HepG2 (cell line): ENCODE measurements at regions not wholly inside any gene's neighbourhood (a gene's known extent, or its start where the extent isn't known, plus 50 kb on each side); places are given as distances from the start of the nearest gene placed in this dataset.

Source experiments
- ATAC-seq: fragments of 200-7000 bp; cut with Tn5 transposase; 3 replicates; pipeline ENCODE4 v1.9.1; 2020; ENCODE audit warnings: mild to moderate bottlenecking, moderate library complexity
- BruUV-seq: library from RNA; stranded (reverse); fragments of 400-500 nt; replicated peaks from 2 replicates; lab custom pipeline; 2021; lab: Mats Ljungman, UMichigan
- CTCF ChIA-PET: fragments of 300-600 bp; formaldehyde crosslinking; extraction: SDS; loops from one replicate; lab custom pipeline; 2021; ENCODE audit warnings: low total read pairs, inconsistent platforms, low intra/inter-chr PET ratio; lab: Yijun Ruan, JAX
- POLR2A ChIA-PET: fragments of 350-600 bp; sonication (Branson Sonifier 250); formaldehyde crosslinking; loops from one replicate; lab custom pipeline; 2020; ENCODE audit warnings: antibody characterized with exemption, inconsistent platforms; lab: Yijun Ruan, JAX
- DNase-seq: peaks from one replicate; pipeline ENCODE4 v3.0.0-alpha.2; 2015; ENCODE audit warnings: low spot score
- FAIRE-seq: peaks from 3 replicates; lab custom pipeline; 2011; peaks lifted over from hg19 to GRCh38; lab: Jason Lieb, UNC
- H2AFZ ChIP-seq: one replicate; pipeline ENCODE4 v1.6.1; 2011; ENCODE audit warnings: low read length, inconsistent platforms
- H3K27ac ChIP-seq: fragments of 300-600 bp; 3 replicates; pipeline ENCODE4 v1.8.0; 2011; ENCODE audit warnings: mixed run types, mild to moderate bottlenecking, mixed read lengths, low read length, inconsistent platforms; ENCODE audit not compliant: insufficient read depth; ENCODE audit errors: extremely low read length
- H3K27me3 ChIP-seq, 2 experiments: fragments of 200-600 bp in 1 of 2; 2 replicates in 1 of 2; 3 replicates in 1 of 2; pipeline versions ENCODE4 v1.6.0 to v1.8.0; 2011; ENCODE audit warnings: low read length in 2 of 2, mild to moderate bottlenecking in 2 of 2, moderate library complexity in 2 of 2, inconsistent platforms in 1 of 2; ENCODE audit not compliant: insufficient read depth in 2 of 2, control insufficient read depth in 1 of 2
- H3K36me3 ChIP-seq, 2 experiments: fragments of 200-600 bp in 1 of 2; replicated peaks in 1 of 2; 2 replicates in 1 of 2; 3 replicates in 1 of 2; pipeline versions ENCODE4 v1.5.1 to v1.8.0; 2011; ENCODE audit warnings: low read length in 2 of 2, inconsistent platforms in 1 of 2; ENCODE audit not compliant: insufficient read depth in 2 of 2, control insufficient read depth in 1 of 2
- H3K4me1 ChIP-seq: 2 replicates; pipeline ENCODE4 v1.5.1; 2012; ENCODE audit warnings: low read length, inconsistent platforms; ENCODE audit not compliant: insufficient read depth
- H3K4me2 ChIP-seq: 2 replicates; pipeline ENCODE4 v1.6.0; 2011; ENCODE audit warnings: low read depth, low read length, inconsistent platforms
- H3K4me3 ChIP-seq, 3 experiments: fragments of 200-600 bp in 1 of 3; sonication (generic), shearing (Covaris generic) in 1 of 3; replicated peaks in 1 of 3; 2 replicates each; pipeline ENCODE4 v1.5.1; 2011 to 2016; ENCODE audit warnings: low read length in 3 of 3, inconsistent platforms in 2 of 3, low read depth in 2 of 3, mild to moderate bottlenecking in 2 of 3, control low read depth in 1 of 3, mixed read lengths in 1 of 3; ENCODE audit not compliant: insufficient read depth in 1 of 3
- H3K79me2 ChIP-seq: one replicate; pipeline ENCODE4 v1.6.1; 2011; ENCODE audit warnings: low read length, inconsistent platforms; ENCODE audit not compliant: insufficient read depth
- H3K9ac ChIP-seq: 2 replicates; pipeline ENCODE4 v1.6.0; 2011; ENCODE audit warnings: mild to moderate bottlenecking, low read depth, low read length, inconsistent platforms; ENCODE audit not compliant: insufficient read depth
- H3K9me3 ChIP-seq: 2 replicates; pipeline ENCODE4 v1.5.1; 2012; ENCODE audit warnings: mild to moderate bottlenecking, low read length
- H4K20me1 ChIP-seq: 2 replicates; pipeline ENCODE4 v1.6.0; 2011; ENCODE audit warnings: inconsistent platforms, mild to moderate bottlenecking, low read length, moderate library complexity; ENCODE audit not compliant: insufficient read depth
- ZNF10 ChIP-seq: sonication (generic); formaldehyde crosslinking; IDR thresholded peaks from 2 replicates; pipeline ENCODE4 v1.4.0; 2020; ENCODE audit warnings: mild to moderate bottlenecking, low read depth, missing genetic modification reagents, borderline replicate concordance
- ZNF207 ChIP-seq: fragments of 450-650 bp; IDR thresholded peaks from 2 replicates; pipeline ENCODE4 v1.6.1; 2016; ENCODE audit warnings: antibody characterized with exemption, borderline replicate concordance
- ZNF225 ChIP-seq: sonication (generic); formaldehyde crosslinking; IDR thresholded peaks from 2 replicates; pipeline ENCODE4 v1.4.0; 2020; ENCODE audit warnings: mild to moderate bottlenecking, missing genetic modification reagents
- WGBS: methylation state at CpG from one replicate; pipeline ENCODE4 v1.1.6; 2017; ENCODE audit warnings: low lambda C conversion rate; 5-methylcytosine and 5-hydroxymethylcytosine counted together
- in situ Hi-C: cut with HindIII; loops from 2 replicates; pipeline ENCODE4 v1.10.0; 2017; ENCODE audit warnings: low pct_unique_long_range_greater_than_20kb; ENCODE audit not compliant: extremely low pct_ligation_motif_present
- intact Hi-C: fragments of 100-400 bp; cut with micrococcal nuclease; formaldehyde crosslinking; loops from one replicate; pipeline ENCODE4 v1.10.0; 2022; ENCODE audit not compliant: unreplicated experiment
- TF ChIP-seq, protein P1 (sequence below): sonication (generic); formaldehyde crosslinking; IDR thresholded peaks from 2 replicates; pipeline ENCODE4 v1.4.0; 2020; ENCODE audit warnings: mild to moderate bottlenecking, missing genetic modification reagents
- TF ChIP-seq, protein P2 (sequence below): sonication (generic); formaldehyde crosslinking; IDR thresholded peaks from 2 replicates; pipeline ENCODE4 v1.5.0; 2020; ENCODE audit warnings: mild to moderate bottlenecking, low read depth, missing genetic modification reagents, borderline replicate concordance

DNA sequence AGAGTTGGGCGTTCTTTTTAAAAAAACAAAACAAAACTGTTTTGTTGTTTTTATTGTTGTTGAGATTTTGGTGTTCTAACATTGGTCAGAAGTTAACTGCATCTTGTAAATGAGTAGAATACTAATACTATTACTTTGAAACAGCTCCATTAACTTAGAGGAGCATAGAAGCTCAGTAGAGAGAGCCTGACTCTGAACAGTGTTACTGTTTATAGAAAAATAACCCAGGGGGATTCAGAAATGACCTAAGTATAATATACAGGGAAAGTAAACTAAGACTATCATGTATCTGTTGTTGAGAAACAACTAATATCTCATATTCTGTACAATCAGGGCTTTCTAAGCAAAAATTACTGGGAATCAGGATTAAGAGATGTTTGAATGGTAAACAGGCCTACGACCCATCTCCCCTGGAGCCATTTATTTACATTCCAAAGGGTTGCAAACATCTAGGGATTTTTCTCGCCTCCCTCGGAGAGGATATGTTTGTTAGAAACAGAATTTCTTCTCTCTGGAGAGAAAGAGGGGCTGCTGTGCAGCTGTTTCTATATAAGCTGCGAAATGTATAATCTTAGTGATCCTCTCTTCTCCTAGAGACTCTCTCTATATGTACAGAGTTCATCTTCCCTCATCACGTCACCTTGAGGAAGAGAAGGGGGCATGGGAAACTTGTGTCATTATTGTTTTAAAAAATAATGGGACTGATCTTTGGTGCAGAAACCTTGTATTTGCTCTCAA lies 827.5 kb upstream of the DPPA4 start (continued):
- TF ChIP-seq, protein P1, sequence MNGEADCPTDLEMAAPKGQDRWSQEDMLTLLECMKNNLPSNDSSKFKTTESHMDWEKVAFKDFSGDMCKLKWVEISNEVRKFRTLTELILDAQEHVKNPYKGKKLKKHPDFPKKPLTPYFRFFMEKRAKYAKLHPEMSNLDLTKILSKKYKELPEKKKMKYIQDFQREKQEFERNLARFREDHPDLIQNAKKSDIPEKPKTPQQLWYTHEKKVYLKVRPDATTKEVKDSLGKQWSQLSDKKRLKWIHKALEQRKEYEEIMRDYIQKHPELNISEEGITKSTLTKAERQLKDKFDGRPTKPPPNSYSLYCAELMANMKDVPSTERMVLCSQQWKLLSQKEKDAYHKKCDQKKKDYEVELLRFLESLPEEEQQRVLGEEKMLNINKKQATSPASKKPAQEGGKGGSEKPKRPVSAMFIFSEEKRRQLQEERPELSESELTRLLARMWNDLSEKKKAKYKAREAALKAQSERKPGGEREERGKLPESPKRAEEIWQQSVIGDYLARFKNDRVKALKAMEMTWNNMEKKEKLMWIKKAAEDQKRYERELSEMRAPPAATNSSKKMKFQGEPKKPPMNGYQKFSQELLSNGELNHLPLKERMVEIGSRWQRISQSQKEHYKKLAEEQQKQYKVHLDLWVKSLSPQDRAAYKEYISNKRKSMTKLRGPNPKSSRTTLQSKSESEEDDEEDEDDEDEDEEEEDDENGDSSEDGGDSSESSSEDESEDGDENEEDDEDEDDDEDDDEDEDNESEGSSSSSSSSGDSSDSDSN (CRISPR knock-in tag) = no peak

DNA sequence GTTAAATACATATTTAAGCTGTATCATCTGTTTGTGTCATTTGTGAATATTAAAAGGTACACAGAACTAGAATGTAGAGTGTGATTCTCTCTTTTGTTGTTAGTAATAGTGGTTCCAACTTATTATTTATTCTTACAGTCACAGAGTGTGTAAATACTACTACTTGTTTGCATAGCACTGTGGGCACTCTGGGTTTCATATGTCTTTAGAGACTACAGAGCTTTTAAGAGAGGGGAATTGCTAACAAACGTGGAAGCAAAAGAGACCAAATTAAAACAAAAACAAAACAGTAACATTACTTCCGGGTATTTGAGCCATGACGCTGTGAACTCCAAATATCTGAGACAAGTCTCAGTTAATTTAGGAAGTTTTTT lies 828.0 kb upstream of the DPPA4 start:
- Histone ChIP-seq H3K27ac (no peak overlapping the region), H3K4me2 (0 out of 2 replicates have a peak overlapping the region, but pooled peaks have one; percentile 15), H2AFZ (no peak overlapping the region)

More for the DNA sequence above, 828.0 kb upstream of the DPPA4 start:
- ChIA-PET POLR2A (no interaction called here), CTCF (no interaction called here)
- intact Hi-C loops (no loop called here), in situ Hi-C loops (no loop called here)
- H3K36me3 ChIP-seq = no peaks in the 10 kb centered on the region
- no peak for TF ChIP-seq ZNF207
- TF ChIP-seq, protein P2, sequence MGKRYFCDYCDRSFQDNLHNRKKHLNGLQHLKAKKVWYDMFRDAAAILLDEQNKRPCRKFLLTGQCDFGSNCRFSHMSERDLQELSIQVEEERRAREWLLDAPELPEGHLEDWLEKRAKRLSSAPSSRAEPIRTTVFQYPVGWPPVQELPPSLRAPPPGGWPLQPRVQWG = no peak
- no peak for TF ChIP-seq ZNF225 (CRISPR knock-in tag)
- no peak for TF ChIP-seq ZNF10 (CRISPR knock-in tag)
- WGBS = under 1% methylated on average over 3 of the region's 3 CpGs
- DNase-seq (no peak), FAIRE-seq (no peak), ATAC-seq (no peak)
- H3K27me3 ChIP-seq = no peaks in the 10 kb centered on the region
- H3K79me2 ChIP-seq = no peaks in the 10 kb centered on the region
- no peaks in the 10 kb centered on the region for H4K20me1 ChIP-seq
- no peak overlapping the region for H3K4me3 ChIP-seq
- no peaks in the 10 kb centered on the region for H3K9me3 ChIP-seq
- peaks cover 8% of the 10 kb centered on the region; the same call in 1 of the 2 replicates for H3K4me1 ChIP-seq
- H3K9ac ChIP-seq = no peak overlapping the region
- no TSS peak for BruUV-seq
